ENCODE measurements at regions not wholly inside any gene's neighbourhood (a gene's known extent, or its start where the extent isn't known, plus 50 kb on each side); places are given as distances from the start of the nearest gene placed in this dataset.

- no peak for DNase-seq (ENCODE audit: low read depth in 2 of 2, low spot score in 1 of 2)
Measured at GRCh38 chr12:25009496-25010092, 60.7 kb upstream of the BCAT1 start.

- no peak for DNase-seq (ENCODE audit: low read depth in 2 of 2, low spot score in 1 of 2)
Measured at GRCh38 chr12:25005376-25005775, 56.5 kb upstream of the BCAT1 start.

GRCh38 chr12:25004447-25004846 lies 55.5 kb upstream of the BCAT1 start:
- DNase-seq (ENCODE audit: low read depth in 2 of 2, low spot score in 1 of 2) = no peak

- no peak for DNase-seq (ENCODE audit: low read depth in 2 of 2, low spot score in 1 of 2)
Measured at GRCh38 chr12:25001311-25001710, 52.4 kb upstream of the BCAT1 start.
